UCSD-AML1 (cell line): ENCODE measurements at regions not wholly inside any gene's neighbourhood (a gene's known extent, or its start where the extent isn't known, plus 50 kb on each side); places are given as distances from the start of the nearest gene placed in this dataset.
A peak's percentile ranks its signal among the peaks of the same experiment; 100 is the strongest.
"Not testable (repeated sequence)": the region's sequence is repeated elsewhere in the genome, so short reads cannot be mapped to it uniquely, and the experiment has no call there.

Experiments used
- DNase-seq: peaks from one replicate; lab custom pipeline; 2025; ENCODE audit not compliant: unreplicated experiment; lab: John Stamatoyannopoulos, UW

DNA sequence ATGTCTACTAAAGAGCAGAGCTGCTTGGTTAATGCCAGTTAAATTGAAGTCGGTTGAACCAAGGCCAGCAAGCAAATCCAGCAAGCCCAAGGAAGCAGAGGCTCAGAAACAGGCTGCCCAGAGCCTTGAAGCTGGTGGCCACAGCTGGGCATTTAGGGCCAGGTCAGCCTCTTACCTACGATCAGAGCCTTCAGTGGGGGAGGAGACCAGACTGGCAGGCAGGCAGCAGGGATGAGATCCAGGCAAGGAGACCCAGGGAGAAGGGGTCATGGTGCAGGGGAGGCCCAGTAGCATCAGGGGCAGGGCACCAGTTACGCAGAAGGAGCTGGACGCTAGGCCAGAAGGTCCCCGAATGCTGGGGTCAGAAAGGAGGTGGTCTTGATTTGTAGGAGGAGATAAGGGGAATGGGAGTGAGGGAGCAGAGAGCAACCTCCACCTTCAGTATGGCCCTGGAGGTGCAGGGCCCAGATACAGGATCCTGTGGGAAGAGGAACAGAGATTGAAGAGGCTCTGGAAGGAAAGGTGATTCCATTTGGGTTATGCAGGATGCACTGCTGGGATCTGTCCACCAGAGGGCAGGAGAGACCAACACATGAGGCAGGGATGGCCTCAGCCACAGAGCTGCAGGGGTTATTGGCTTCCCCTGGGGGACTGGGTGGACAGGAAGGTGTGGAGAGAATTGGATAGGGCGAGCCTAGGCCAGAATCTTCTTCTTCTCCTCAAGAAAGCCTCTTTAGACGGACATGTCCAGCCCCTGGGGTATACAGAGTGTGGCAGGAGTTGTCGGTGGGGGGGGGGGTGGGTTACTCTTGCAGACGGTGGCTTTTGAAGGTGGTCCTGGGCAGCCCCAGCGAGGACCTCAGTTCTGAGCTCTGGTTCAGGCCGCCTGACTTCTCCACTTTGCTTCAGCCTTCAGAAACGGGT lies 132.6 kb upstream of the PODXL start:
- peak; percentile 23 for DNase-seq

DNA sequence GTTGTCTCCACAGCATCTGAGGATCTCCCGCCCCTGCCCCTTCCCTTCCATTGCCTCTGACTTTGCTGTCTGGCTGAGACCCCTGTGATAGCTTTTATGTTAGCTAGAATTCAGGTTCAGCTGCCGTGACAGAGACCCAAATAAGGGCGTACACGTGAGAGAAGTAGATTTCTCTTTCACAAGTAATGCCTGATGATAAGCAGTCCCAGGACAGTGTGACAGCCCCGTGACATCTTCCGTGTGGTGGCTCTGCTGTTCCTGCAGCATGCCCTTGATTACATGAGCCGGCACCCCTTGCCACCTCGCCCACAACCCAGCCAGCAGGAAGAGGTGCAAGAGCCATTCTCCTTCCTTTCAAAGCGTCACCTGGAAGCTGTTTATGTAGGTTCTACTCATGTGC lies 130.9 kb upstream of the PODXL start:
- no peak for DNase-seq

DNA sequence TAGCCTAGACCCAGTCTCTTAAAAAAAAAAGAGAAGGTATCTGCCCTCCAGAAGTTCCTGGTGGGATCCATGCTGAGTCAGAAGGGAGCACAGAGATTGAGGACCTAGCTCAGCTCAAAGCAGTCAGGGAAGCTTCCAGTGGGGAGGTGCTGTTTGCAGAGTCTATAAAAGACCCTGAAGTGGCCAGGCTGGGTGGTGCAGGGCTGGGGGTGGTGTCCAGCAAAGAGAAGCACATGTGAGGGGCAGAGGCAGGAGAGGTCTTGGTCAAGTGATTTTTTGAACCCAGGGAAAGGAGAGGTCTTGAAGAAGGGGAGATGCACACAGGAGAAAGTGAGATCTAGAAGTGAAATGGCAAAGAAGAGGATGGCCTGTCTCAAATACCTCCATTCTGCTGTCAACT lies 130.4 kb upstream of the PODXL start:
- DNase-seq = no peak

DNA sequence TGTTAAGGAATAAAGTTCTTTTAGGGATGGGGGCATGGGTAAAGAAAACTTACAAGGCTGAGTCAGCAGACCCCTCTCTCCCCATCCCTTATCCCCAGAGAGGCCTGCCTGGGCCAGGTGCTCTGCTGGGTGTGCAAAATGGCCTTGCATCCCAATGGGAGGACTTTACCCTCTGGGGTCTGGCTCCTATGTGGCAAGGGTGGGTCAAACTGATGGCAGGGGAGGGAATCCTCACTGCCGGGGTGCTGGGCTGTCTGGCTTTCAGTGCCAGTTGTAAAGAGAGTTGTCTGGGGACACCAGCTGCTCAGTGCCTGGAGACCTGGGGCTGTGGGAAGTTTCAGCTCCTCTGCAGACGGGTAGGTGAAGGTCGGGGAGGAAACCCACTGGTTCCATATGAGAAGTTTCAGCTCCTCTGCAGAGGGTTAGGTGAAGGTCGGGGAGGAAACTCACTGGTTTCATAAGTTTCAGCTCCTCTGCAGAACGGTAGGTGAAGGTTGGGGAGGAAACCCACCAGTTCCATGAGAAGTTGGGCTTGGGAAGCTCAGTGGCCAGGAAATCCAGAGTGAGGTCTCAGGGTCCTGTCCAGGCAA lies 127.2 kb upstream of the PODXL start:
- DNase-seq = no peak

- DNase-seq = no peak
Measured at GRCh38 chr7:131681961-131682360, 125.5 kb upstream of the PODXL start.

- DNase-seq = not testable (repeated sequence)
Measured at GRCh38 chr7:131679071-131679470, 122.6 kb upstream of the PODXL start.

GRCh38 chr7:131676850-131677249 lies 120.4 kb upstream of the PODXL start:
- not testable (repeated sequence) for DNase-seq

GRCh38 chr7:131674131-131674530 lies 117.7 kb upstream of the PODXL start:
- no peak for DNase-seq

DNA sequence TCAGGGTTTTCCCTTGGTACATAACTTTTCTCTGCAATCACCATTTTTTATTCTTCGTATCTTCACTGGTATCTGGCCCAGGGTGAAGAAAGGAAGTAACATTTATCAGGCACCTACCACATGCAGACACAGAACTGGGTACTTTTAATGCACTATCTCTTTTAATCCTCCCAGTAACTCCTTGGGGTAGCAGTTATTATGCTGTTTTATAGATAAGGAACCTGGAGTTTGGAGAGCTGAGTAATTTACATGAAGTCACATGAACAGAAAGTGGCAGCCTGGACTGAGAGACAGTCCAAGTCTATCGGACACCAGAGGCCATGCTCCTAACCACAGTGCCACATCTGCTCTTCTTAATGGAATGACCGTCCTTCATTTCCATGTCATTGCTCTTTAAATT lies 117.1 kb upstream of the PODXL start:
- DNase-seq = no peak

- no peak for DNase-seq
Measured at GRCh38 chr7:131670406-131670805, 114.0 kb upstream of the PODXL start.

DNA sequence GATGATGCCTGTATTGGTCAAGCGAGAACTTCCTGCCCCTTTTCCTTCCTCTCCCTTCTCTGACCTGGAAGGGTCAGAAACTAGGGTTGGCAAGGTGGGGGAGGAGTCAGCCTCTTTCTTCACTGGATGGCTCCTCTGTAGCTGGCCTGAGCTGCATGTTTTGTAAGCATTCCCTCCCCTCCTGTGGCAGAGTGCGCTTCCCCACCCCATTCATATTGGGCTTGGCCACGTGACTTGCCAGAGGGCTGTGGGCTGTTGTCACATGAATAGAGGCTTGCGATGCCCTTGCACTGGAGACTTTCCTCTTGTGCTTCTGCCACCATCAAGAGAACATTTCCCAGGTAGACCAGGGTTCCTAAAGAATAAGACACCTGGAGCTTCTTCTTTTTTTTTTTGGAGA lies 111.3 kb upstream of the PODXL start:
- DNase-seq = no peak

GRCh38 chr7:131665021-131665420 lies 108.6 kb upstream of the PODXL start:
- no peak for DNase-seq

GRCh38 chr7:131664570-131664969 lies 108.1 kb upstream of the PODXL start:
- DNase-seq = no peak

DNA sequence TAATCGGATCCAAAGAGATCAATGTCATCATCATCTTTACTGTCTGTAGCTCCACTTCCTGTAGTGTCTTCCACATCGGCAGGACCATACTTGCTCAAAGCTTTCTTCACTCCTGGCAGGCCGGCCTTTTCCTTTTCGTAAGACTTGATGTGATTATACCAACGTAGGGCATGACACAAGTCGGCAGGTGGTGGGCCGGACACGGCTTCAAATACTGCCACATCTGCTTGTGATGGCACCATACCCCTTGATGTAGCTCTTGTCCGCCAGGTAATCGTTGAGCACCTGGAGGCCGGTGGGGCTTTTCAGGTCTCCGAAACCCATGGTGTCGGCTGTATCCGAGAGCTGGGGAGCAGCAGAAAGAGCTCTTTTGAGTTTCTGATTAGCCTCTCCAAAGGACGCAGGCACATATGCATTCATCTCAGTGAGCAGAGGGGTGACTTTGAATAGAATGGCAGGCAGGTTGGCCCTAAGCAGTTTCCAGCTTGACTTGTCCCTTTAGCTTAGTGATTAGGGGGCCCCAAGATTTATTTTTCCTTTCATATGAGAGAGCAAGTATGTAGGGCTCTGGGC lies 106.0 kb upstream of the PODXL start:
- DNase-seq = not testable (repeated sequence)

DNA sequence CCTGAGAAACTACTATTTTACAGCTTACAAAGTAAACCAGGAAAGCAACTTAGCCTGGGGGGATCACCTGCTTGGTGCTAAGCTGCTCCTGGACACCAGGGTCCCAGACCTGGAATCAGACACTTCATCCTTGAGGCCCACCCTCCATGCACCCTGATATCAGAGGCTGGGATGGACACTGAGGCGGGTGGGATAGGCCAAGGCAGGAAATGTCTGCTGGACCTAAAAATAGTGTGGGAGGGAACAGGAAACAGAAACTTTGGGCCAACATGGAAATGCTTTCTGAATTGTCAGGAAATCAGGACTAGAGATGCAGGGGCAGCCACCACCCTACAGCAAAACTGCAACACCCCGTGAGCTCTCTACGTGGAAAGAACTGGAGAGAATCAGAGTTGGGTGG lies 101.5 kb upstream of the PODXL start:
- no peak for DNase-seq

- no peak for DNase-seq
Measured at GRCh38 chr7:131656980-131657723, 100.7 kb upstream of the PODXL start.

DNA sequence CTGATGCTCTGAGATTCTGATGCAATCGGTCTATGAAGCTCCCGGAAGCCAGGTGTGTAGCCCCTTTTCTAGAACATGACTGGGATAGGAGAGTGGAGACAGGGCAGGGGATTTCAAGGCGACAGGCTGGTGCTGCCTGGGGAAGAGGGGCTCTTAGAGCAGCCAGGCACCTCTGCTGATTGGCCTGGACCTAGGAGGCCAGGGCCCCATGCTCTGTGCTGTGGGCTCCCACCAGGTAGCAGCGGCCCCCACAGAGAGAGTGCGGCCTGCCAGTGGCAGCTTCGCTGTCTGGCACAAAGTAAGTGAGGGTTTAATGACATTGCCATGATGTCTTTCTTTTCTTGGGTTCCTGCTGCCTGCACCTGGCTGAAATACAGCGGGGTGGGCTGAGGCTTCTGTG lies 99.4 kb upstream of the PODXL start:
- no peak for DNase-seq

DNA sequence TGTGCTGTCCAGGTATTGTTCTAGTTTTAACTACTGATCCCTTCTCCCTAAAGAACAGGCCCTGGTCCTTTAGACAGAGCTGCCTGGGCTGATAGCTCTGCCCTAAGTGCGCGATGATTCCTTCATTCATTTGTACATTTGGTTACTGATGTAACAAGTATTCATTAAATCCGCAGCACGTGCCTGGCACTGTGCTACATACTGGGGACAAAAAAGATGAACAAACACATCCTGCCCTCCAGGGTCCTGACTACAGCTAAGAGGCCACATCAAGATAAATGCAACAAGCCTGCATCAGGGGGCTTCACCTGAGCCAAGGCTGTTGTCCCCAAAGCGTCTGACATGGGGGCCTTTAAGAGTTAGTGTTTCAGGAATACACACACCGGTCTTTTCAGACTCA lies 99.0 kb upstream of the PODXL start:
- DNase-seq = no peak

- peak; percentile 61 for DNase-seq
Measured at GRCh38 chr7:131654668-131655326, 98.4 kb upstream of the PODXL start.

- DNase-seq = no peak
Measured at GRCh38 chr7:131654249-131654558, 97.8 kb upstream of the PODXL start.
